ENCODE measurements at regions not wholly inside any gene's neighbourhood (a gene's known extent, or its start where the extent isn't known, plus 50 kb on each side); places are given as distances from the start of the nearest gene placed in this dataset.

DNA sequence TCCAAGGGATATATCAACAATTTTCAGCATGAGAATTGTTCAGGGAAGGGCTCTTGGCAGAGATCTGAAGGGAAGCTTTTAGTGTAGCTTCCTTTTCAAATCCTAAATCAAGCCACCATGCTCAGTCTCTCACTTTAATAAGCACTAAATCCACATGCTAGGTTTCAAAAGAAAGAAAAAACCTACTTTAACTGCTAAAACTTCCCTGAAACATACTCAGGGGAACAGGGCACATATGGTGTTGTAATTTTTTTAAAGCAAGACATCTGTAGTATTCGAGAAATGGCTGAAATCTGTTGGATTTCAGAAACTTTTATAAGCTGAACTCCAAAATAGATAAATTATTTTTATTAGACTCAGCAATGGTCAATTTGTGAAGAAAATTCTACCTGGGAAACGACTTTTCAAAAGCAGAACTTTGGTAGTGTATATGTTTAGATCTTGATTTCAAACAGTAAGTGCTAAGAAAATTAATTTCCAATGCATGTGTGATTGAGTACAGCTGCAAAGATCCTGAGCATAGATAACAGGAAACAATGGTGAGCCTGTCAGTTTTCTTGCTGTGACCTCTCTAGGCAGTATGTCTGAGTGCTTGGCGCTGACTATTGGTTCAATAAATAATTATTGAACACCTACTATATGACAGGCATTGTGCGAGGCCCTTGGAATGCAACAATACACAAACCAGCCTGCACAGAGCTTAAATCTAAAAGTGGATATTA, 804.5 kb upstream of the SOX9 start:
- ChIA-PET POLR2A (no interaction called here), CTCF (no interaction called here)
- no peak overlapping the region for H3K27ac ChIP-seq (ENCODE audit: low read depth, low read length)
- no peak for DNase-seq (ENCODE audit: low read depth, low spot score)
- no peaks in the 10 kb centered on the region for H3K9me3 ChIP-seq (ENCODE audit: control insufficient read depth, insufficient read depth, low read length)
- no peak overlapping the region for H3K4me3 ChIP-seq (ENCODE audit: low read depth, low read length)
- H3K27me3 ChIP-seq (ENCODE audit: control insufficient read depth, insufficient read depth, low read length): no peaks in the 10 kb centered on the region
- TF ChIP-seq, protein P1, sequence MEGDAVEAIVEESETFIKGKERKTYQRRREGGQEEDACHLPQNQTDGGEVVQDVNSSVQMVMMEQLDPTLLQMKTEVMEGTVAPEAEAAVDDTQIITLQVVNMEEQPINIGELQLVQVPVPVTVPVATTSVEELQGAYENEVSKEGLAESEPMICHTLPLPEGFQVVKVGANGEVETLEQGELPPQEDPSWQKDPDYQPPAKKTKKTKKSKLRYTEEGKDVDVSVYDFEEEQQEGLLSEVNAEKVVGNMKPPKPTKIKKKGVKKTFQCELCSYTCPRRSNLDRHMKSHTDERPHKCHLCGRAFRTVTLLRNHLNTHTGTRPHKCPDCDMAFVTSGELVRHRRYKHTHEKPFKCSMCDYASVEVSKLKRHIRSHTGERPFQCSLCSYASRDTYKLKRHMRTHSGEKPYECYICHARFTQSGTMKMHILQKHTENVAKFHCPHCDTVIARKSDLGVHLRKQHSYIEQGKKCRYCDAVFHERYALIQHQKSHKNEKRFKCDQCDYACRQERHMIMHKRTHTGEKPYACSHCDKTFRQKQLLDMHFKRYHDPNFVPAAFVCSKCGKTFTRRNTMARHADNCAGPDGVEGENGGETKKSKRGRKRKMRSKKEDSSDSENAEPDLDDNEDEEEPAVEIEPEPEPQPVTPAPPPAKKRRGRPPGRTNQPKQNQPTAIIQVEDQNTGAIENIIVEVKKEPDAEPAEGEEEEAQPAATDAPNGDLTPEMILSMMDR (IDR thresholded peaks at IDR 0.05; ENCODE audit: low read depth, low read length): no peak

DNA sequence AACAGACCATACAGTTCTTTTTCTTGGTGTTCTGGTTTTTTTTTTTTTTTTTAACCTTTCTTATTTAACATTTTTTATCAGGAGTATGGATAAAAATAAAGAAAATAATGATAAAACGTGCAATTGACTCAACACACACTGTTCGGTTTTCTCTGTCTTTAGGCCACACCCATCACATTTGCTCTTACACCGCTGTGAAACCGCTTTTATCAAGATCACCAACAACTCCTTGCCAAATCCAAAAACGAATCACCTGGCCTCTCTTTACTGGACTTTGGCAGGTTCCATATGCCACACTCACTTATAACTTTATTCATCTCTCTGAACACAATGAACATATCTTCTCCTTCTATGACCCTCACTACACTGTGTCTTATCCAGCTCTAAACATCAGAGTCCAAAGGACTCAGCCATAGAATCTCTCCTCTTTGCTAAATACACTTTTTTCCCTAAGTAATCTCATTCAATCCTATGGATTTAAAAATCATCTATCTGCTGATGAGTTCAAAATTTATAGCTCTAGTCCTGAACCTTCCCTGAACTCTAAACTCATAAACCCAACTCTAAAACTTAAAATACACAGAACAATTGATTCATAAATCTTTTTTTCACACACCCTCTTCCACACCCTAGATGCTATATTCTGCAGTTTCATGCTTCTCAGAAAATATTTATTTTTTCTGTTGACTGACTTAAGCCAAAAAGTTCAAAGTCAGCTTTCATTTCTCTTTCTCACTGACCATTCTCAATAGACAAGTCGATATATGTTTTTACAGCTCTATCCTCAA, 800.6 kb upstream of the SOX9 start:
- ChIA-PET POLR2A (no interaction called here), CTCF (no interaction called here)
- no peak overlapping the region for H3K27ac ChIP-seq (ENCODE audit: low read depth, low read length)
- DNase-seq (ENCODE audit: low read depth, low spot score): no peak
- TF ChIP-seq, protein P1 (IDR thresholded peaks at IDR 0.05; ENCODE audit: low read depth, low read length): no peak
- no peak overlapping the region for H3K4me3 ChIP-seq (ENCODE audit: low read depth, low read length)
- no peaks in the 10 kb centered on the region for H3K27me3 ChIP-seq (ENCODE audit: control insufficient read depth, insufficient read depth, low read length)
- H3K9me3 ChIP-seq (ENCODE audit: control insufficient read depth, insufficient read depth, low read length): no peaks in the 10 kb centered on the region; the same call in 1 of the 2 replicates

DNA sequence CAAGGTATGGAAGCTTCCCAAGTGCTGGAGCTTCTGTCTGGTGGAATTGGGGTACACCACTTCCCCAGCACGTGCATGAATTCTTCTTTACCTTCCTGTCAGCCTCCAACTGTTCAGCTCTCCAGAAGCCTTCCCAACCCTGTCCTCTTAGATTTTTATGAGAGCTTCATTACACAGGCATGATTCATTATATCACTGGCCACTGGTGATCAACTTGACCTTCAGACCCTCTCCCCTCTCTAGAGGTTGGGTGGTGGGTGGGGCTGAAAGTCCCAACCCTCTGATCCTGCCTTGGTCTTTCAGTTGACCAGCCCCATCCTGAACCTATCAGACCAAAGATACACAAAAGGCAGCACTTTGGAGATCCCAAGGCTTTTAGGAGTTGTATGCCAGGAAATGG, 795.7 kb upstream of the SOX9 start:
- Histone ChIP-seq H3K9me3 (ENCODE audit: control insufficient read depth, insufficient read depth, low read length) (no peaks in the 10 kb centered on the region; the same call in 1 of the 2 replicates), H3K4me3 (ENCODE audit: low read depth, low read length) (no peak overlapping the region), H3K27me3 (ENCODE audit: control insufficient read depth, insufficient read depth, low read length) (no peaks in the 10 kb centered on the region), H3K27ac (ENCODE audit: low read depth, low read length) (no peak overlapping the region)
- CTCF ChIA-PET: interaction anchor here (0.8 kb wide), 1 partner anchor 148 kb away, joined by 3 read pairs; no protein-coding TSS in a partner anchor
- POLR2A ChIA-PET: no interaction called here
- TF ChIP-seq, protein P1 (IDR thresholded peaks at IDR 0.05; ENCODE audit: low read depth, low read length): no peak
- DNase-seq (ENCODE audit: low read depth, low spot score): no peak

DNA sequence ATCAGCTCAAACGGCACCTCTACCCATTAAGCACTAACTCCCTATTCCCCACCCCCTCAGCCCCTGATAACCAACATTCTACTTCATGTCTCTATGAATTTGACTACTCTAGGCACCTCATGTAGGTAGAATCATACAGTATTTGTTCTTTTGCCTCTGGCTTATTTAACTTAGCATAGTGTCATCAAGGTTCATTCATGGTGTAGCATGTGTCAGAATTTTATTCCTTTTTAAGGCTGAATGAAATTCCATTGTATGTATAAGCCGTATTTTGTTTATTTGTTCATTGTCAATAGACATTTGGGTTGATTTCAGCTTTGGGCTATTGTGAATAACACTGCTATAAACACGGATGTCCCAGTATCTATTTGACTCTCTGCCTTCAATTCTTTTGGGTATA, 794.9 kb upstream of the SOX9 start:
- no peaks in the 10 kb centered on the region; the same call in 1 of the 2 replicates for H3K9me3 ChIP-seq (ENCODE audit: control insufficient read depth, insufficient read depth, low read length)
- H3K4me3 ChIP-seq (ENCODE audit: low read depth, low read length): no peak overlapping the region
- no peak for DNase-seq (ENCODE audit: low read depth, low spot score)
- CTCF ChIA-PET: no interaction called here
- no peaks in the 10 kb centered on the region for H3K27me3 ChIP-seq (ENCODE audit: control insufficient read depth, insufficient read depth, low read length)
- TF ChIP-seq, protein P1 (IDR thresholded peaks at IDR 0.05; ENCODE audit: low read depth, low read length): no peak
- no peak overlapping the region for H3K27ac ChIP-seq (ENCODE audit: low read depth, low read length)
- POLR2A ChIA-PET: no interaction called here

Measured in AG04450 (cell line).